Neural progenitor cell (in vitro differentiated cells): ENCODE measurements at regions not wholly inside any gene's neighbourhood (a gene's known extent, or its start where the extent isn't known, plus 50 kb on each side); places are given as distances from the start of the nearest gene placed in this dataset.

Experiments
- DNase-seq: peaks from one replicate; pipeline ENCODE4 v3.0.0-alpha.2; 2016; ENCODE audit warnings: low spot score
- H2AFZ ChIP-seq: fragments of 200-600 bp; sonication (generic); replicated peaks from 2 replicates; pipeline ENCODE4 v1.6.1; 2016; ENCODE audit warnings: antibody characterized with exemption
- H3F3A ChIP-seq: fragments of 200-600 bp; sonication (generic); 2 replicates; pipeline ENCODE4 v1.6.1; 2016; ENCODE audit warnings: antibody characterized with exemption, low read depth
- H3K27ac ChIP-seq: fragments of 200-600 bp; sonication (generic); 2 replicates; pipeline ENCODE4 v1.5.1; 2016; ENCODE audit warnings: mild to moderate bottlenecking
- H3K27me3 ChIP-seq: fragments of 200-600 bp; sonication (generic); 2 replicates; pipeline ENCODE4 v1.6.1; 2016; ENCODE audit warnings: mild to moderate bottlenecking, moderate library complexity
- H3K36me3 ChIP-seq: fragments of 200-600 bp; sonication (generic); 2 replicates; pipeline ENCODE4 v1.5.1; 2016
- H3K4me1 ChIP-seq: fragments of 200-600 bp; sonication (generic); 2 replicates; pipeline ENCODE4 v1.6.1; 2016; ENCODE audit warnings: mixed run types
- H3K4me2 ChIP-seq: fragments of 200-600 bp; sonication (generic); 2 replicates; pipeline ENCODE4 v1.6.1; 2016
- H3K4me3 ChIP-seq: fragments of 200-600 bp; sonication (generic); 2 replicates; pipeline ENCODE4 v1.5.1; 2016
- H3K79me2 ChIP-seq: fragments of 200-600 bp; sonication (generic); 2 replicates; pipeline ENCODE4 v1.6.1; 2016; ENCODE audit warnings: low read depth
- H3K9ac ChIP-seq: fragments of 200-600 bp; sonication (generic); 2 replicates; pipeline ENCODE4 v1.6.1; 2016
- H3K9me3 ChIP-seq: fragments of 200-600 bp; sonication (generic); 2 replicates; pipeline ENCODE4 v1.5.1; 2016; ENCODE audit warnings: low read depth
- H4K20me1 ChIP-seq: fragments of 200-600 bp; sonication (generic); 2 replicates; pipeline ENCODE4 v1.6.1; 2016; ENCODE audit warnings: low read depth
- H3K27ac Mint-ChIP-seq: 3 replicates; pipeline ENCODE4 v1.8.0; 2021; ENCODE audit warnings: mixed read lengths
- H3K27me3 Mint-ChIP-seq: 2 replicates; pipeline ENCODE4 v1.8.0; 2022; ENCODE audit warnings: low read depth, mild to moderate bottlenecking, inconsistent platforms, moderate library complexity, mixed read lengths; ENCODE audit not compliant: insufficient read depth
- H3K36me3 Mint-ChIP-seq: 3 replicates; pipeline ENCODE4 v1.8.0; 2021; ENCODE audit warnings: mixed read lengths
- H3K4me1 Mint-ChIP-seq: 3 replicates; pipeline ENCODE4 v1.8.0; 2021; ENCODE audit warnings: mixed read lengths
- H3K4me3 Mint-ChIP-seq: 3 replicates; pipeline ENCODE4 v1.8.0; 2021; ENCODE audit warnings: mild to moderate bottlenecking, moderate library complexity, mixed read lengths
- H3K9me3 Mint-ChIP-seq: 3 replicates; pipeline ENCODE4 v1.8.0; 2020; ENCODE audit warnings: mixed read lengths
- EZH2 ChIP-seq: fragments of 200-600 bp; sonication (generic); IDR thresholded peaks from 2 replicates; pipeline ENCODE4 v1.6.1; 2017; ENCODE audit warnings: antibody characterized with exemption, mild to moderate bottlenecking, moderate library complexity
- EZH2phosphoT487 ChIP-seq: fragments of 200-600 bp; sonication (generic); IDR thresholded peaks from 2 replicates; pipeline ENCODE4 v1.6.1; 2017; ENCODE audit warnings: antibody characterized with exemption
- TF ChIP-seq, protein P1 (sequence below): fragments of 200-600 bp; sonication (generic); IDR thresholded peaks from 2 replicates; pipeline ENCODE4 v1.5.1; 2017; ENCODE audit warnings: antibody characterized with exemption, mild to moderate bottlenecking

- H3K27ac ChIP-seq, result no peak overlapping the region
- TF ChIP-seq EZH2phosphoT487, result no peak
- TF ChIP-seq, protein P1, sequence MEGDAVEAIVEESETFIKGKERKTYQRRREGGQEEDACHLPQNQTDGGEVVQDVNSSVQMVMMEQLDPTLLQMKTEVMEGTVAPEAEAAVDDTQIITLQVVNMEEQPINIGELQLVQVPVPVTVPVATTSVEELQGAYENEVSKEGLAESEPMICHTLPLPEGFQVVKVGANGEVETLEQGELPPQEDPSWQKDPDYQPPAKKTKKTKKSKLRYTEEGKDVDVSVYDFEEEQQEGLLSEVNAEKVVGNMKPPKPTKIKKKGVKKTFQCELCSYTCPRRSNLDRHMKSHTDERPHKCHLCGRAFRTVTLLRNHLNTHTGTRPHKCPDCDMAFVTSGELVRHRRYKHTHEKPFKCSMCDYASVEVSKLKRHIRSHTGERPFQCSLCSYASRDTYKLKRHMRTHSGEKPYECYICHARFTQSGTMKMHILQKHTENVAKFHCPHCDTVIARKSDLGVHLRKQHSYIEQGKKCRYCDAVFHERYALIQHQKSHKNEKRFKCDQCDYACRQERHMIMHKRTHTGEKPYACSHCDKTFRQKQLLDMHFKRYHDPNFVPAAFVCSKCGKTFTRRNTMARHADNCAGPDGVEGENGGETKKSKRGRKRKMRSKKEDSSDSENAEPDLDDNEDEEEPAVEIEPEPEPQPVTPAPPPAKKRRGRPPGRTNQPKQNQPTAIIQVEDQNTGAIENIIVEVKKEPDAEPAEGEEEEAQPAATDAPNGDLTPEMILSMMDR, result no peak
- no peak for TF ChIP-seq EZH2
- H3K9me3 ChIP-seq, result no peaks in the 10 kb centered on the region
- Mint-ChIP-seq H3K4me1 (no peaks in the 10 kb centered on the region), H3K36me3 (no peaks in the 10 kb centered on the region), H3K4me3 (no peak overlapping the region), H3K9me3 (no peaks in the 10 kb centered on the region), H3K27ac (no peak overlapping the region), H3K27me3 (no peaks in the 10 kb centered on the region)
- H3K4me2 ChIP-seq, result no peak overlapping the region
- H3K4me1 ChIP-seq, result peaks cover 4% of the 10 kb centered on the region
- no peak for DNase-seq
- no peak overlapping the region for H3K4me3 ChIP-seq
- H3F3A ChIP-seq, result no peaks in the 10 kb centered on the region
- no peaks in the 10 kb centered on the region for H3K79me2 ChIP-seq
- H2AFZ ChIP-seq, result no peak overlapping the region
- no peak overlapping the region for H3K9ac ChIP-seq
- H3K36me3 ChIP-seq, result no peaks in the 10 kb centered on the region
- no peaks in the 10 kb centered on the region for H3K27me3 ChIP-seq
- H4K20me1 ChIP-seq, result no peaks in the 10 kb centered on the region
These were observed 226.4 kb downstream of the DUSP10 start for GRCh38 chr1:221515496-221515895.

- no peaks in the 10 kb centered on the region for H3K36me3 Mint-ChIP-seq
- H3K27me3 ChIP-seq, result no peaks in the 10 kb centered on the region
- H3F3A ChIP-seq, result no peaks in the 10 kb centered on the region
- no peak for DNase-seq
- H3K9me3 Mint-ChIP-seq, result no peaks in the 10 kb centered on the region
- H3K4me3 Mint-ChIP-seq, result no peak overlapping the region
- no peak overlapping the region for H2AFZ ChIP-seq
- H3K27me3 Mint-ChIP-seq, result no peaks in the 10 kb centered on the region
- H3K36me3 ChIP-seq, result no peaks in the 10 kb centered on the region
- H3K4me1 ChIP-seq, result no peaks in the 10 kb centered on the region
- H3K79me2 ChIP-seq, result no peaks in the 10 kb centered on the region
- H3K4me2 ChIP-seq, result no peak overlapping the region
- H3K9me3 ChIP-seq, result no peaks in the 10 kb centered on the region
- H4K20me1 ChIP-seq, result no peaks in the 10 kb centered on the region
- H3K9ac ChIP-seq, result no peak overlapping the region
- H3K27ac Mint-ChIP-seq, result no peak overlapping the region
- no peaks in the 10 kb centered on the region for H3K4me1 Mint-ChIP-seq
- no peak for TF ChIP-seq EZH2
- TF ChIP-seq, protein P1, result no peak
- TF ChIP-seq EZH2phosphoT487, result no peak
- H3K4me3 ChIP-seq, result no peak overlapping the region
- H3K27ac ChIP-seq, result no peak overlapping the region
These were observed 223.9 kb downstream of the DUSP10 start for GRCh38 chr1:221517961-221518360.

DNA sequence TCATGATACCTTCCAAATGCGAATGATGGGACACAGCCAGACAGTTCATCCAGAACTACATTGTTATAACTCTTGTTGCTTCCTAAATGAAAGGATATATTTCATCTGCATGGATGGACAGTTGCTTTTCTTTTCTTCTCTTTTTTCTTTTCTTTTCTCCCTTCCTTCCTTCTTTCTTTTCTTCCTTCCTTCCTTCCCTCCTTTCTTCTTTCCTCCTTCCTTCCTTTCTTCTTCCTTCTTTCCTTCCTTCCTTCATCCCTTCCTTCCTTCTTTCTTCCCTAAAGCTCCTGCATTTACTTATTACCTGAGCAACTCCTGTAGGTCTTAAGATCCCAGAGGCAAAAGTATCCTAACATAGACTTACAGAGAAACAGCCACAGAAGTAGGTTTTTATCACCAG, 221.6 kb downstream of the DUSP10 start:
- H2AFZ ChIP-seq, result no peak overlapping the region

More for the DNA sequence above, 221.6 kb downstream of the DUSP10 start:
- Mint-ChIP-seq H3K36me3 (no peaks in the 10 kb centered on the region), H3K9me3 (no peaks in the 10 kb centered on the region), H3K4me1 (no peaks in the 10 kb centered on the region), H3K27me3 (no peaks in the 10 kb centered on the region), H3K27ac (no peak overlapping the region), H3K4me3 (no peak overlapping the region)
- H3K27me3 ChIP-seq, result no peaks in the 10 kb centered on the region
- H3F3A ChIP-seq, result no peaks in the 10 kb centered on the region
- no peaks in the 10 kb centered on the region for H3K36me3 ChIP-seq
- no peak overlapping the region for H3K27ac ChIP-seq
- DNase-seq, result no peak
- H3K4me1 ChIP-seq, result no peaks in the 10 kb centered on the region
- no peaks in the 10 kb centered on the region for H3K79me2 ChIP-seq
- no peak overlapping the region for H3K4me3 ChIP-seq
- H3K9me3 ChIP-seq, result no peaks in the 10 kb centered on the region
- H3K4me2 ChIP-seq, result no peak overlapping the region
- H4K20me1 ChIP-seq, result no peaks in the 10 kb centered on the region
- no peak overlapping the region for H3K9ac ChIP-seq
- TF ChIP-seq, protein P1, result no peak
- TF ChIP-seq EZH2phosphoT487 (no peak), EZH2 (no peak)
